BJ (cell line): ENCODE measurements at regions not wholly inside any gene's neighbourhood (a gene's known extent, or its start where the extent isn't known, plus 50 kb on each side); places are given as distances from the start of the nearest gene placed in this dataset.

ENCODE experiments used
- CTCF ChIA-PET: fragments of 350-600 bp; formaldehyde crosslinking; extraction: SDS; loops from one replicate; lab custom pipeline; 2021; ENCODE audit warnings: antibody characterized with exemption, inconsistent platforms; lab: Yijun Ruan, JAX
- POLR2A ChIA-PET: fragments of 300-600 bp; sonication (Branson Sonifier 250); formaldehyde crosslinking; extraction: SDS; loops from one replicate; lab custom pipeline; 2021; ENCODE audit warnings: antibody characterized with exemption; lab: Charles Lee
- DNase-seq: peaks from one replicate; pipeline ENCODE4 v3.0.0-alpha.2; 2011; ENCODE audit warnings: low read depth
- H3K27me3 ChIP-seq: 2 replicates; pipeline ENCODE4 v1.6.0; 2011; ENCODE audit warnings: low read length; ENCODE audit not compliant: control insufficient read depth, insufficient read depth
- H3K36me3 ChIP-seq: 2 replicates; pipeline ENCODE4 v1.5.1; 2011; ENCODE audit warnings: low read length; ENCODE audit not compliant: control insufficient read depth, insufficient read depth
- H3K4me3 ChIP-seq: 2 replicates; pipeline ENCODE4 v1.5.1; 2011; ENCODE audit warnings: low read depth, mild to moderate bottlenecking, control low read depth, low read length
- CTCF ChIP-seq: IDR thresholded peaks from 2 replicates; pipeline ENCODE4 v1.5.1; 2011; ENCODE audit warnings: low read depth, mild to moderate bottlenecking, control low read depth, inconsistent platforms, low read length, moderate library complexity; ENCODE audit not compliant: insufficient read depth

DNA sequence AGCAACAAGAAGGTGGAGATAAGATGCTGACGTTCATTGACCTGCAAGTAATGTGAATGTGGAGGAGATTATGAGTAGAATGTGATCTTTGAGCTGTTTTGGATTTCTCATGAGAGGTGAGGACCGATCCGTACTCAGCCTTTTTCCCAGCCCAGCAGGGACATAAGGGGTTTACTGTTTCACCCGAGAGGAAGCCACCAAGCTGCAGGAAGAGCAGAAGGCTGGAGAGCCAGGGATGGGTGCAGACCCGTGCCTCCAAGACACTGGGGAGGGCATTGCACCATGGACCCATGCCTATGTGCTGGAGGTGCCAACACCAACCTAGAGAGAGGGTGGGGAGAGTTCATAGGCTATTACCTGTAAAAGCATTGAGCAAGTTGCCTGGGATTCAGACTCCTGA is 206.0 kb upstream of the DIO3 start:
- no peaks in the 10 kb centered on the region for H3K36me3 ChIP-seq

DNA sequence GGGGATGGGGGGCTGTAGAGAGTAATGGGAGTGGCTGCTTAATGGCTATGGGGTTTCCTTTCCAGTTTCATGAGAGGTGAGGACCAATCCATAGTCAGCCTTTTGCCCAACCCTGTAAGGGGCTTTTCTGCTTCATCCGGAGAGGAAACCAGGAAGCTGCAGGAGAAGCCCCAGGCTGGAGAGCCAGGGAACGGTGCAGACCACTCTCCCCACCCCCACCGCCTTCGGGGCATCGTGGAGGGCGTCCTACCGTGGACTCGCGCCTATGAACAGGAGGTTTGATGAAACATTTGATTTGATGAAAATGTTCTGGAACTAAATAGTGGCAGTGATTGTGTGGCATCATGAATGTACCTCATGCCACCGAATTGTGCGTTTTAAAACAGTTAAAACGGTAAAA is 204.3 kb upstream of the DIO3 start:
- TF ChIP-seq CTCF, result no peak
- no peaks in the 10 kb centered on the region for H3K27me3 ChIP-seq
- ChIA-PET CTCF (no interaction called here), POLR2A (no interaction called here)
- no peaks in the 10 kb centered on the region for H3K36me3 ChIP-seq
- H3K4me3 ChIP-seq, result no peak overlapping the region
- no peak for DNase-seq

More for the DNA sequence above, 206.0 kb upstream of the DIO3 start:
- Histone ChIP-seq H3K4me3 (no peak overlapping the region), H3K27me3 (no peaks in the 10 kb centered on the region)
- no peak for DNase-seq
- ChIA-PET CTCF (no interaction called here), POLR2A (no interaction called here)
- TF ChIP-seq CTCF, result no peak

- Histone ChIP-seq H3K4me3 (no peak overlapping the region), H3K27me3 (no peaks in the 10 kb centered on the region), H3K36me3 (no peaks in the 10 kb centered on the region)
- no peak for TF ChIP-seq CTCF
- ChIA-PET CTCF (interaction anchor here (0.8 kb wide), 2 partner anchors 8 to 1371 kb away, joined by 3 read pairs; no protein-coding TSS in a partner anchor), POLR2A (no interaction called here)
- DNase-seq, result no peak
These were observed 203.6 kb upstream of the DIO3 start for GRCh38 chr14:101357559-101358319.

- no peak overlapping the region for H3K4me3 ChIP-seq
- CTCF ChIA-PET, result interaction anchor here (0.7 to 0.8 kb wide), 3 partner anchors 7 to 1372 kb away, joined by 3 read pairs; no protein-coding TSS in a partner anchor
- DNase-seq, result no peak
- POLR2A ChIA-PET, result no interaction called here
- TF ChIP-seq CTCF, result no peak
- H3K27me3 ChIP-seq, result no peaks in the 10 kb centered on the region
- H3K36me3 ChIP-seq, result no peaks in the 10 kb centered on the region
These were observed 202.8 kb upstream of the DIO3 start for GRCh38 chr14:101358320-101359125.
